ENCODE measurements at regions not wholly inside any gene's neighbourhood (a gene's known extent, or its start where the extent isn't known, plus 50 kb on each side); places are given as distances from the start of the nearest gene placed in this dataset.

DNA sequence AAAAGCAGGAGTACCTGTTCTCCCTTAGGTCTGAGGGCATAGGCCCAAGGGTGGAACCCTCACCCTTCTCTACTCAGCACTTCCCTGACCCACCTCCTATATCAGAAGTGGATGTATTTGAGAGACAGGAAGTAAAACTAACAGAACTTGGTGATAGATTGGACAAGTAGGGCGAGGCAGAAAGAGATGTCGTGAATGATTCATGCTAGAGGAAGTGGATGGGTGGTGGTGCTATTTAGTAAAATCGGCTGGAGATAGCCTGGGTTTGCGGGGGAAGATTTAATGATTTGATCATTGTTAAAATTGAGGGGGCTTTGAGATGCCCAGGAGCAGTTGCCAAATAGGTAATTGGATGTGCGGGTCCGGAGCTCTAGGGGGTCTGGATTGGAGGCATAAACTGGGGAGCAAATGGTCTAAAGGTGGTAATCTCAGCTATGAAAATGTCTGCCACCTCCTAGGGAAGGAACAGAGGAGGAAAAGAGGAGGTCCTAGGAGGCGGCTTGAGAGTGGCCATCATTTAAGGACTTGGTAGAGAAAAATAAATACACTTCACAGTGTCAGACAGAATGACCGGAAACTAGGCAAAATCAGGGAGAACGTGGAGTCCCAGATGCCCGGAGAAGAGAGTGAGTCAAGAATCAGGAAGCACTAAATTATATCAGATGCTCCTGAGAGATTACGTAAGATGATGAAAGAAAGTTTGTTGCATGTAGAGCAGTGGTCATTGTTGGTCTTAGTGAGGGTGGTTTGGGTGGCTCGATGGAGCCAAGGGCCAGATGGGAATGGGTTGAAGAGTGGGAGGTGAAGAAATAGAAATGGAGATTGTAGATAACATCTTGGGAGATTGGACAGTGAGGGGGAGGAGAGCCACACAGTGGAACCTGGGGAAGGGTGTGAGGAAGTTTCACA lies 142.0 kb downstream of the CEP57L1 start (continued):
- TF ChIP-seq, protein P1, sequence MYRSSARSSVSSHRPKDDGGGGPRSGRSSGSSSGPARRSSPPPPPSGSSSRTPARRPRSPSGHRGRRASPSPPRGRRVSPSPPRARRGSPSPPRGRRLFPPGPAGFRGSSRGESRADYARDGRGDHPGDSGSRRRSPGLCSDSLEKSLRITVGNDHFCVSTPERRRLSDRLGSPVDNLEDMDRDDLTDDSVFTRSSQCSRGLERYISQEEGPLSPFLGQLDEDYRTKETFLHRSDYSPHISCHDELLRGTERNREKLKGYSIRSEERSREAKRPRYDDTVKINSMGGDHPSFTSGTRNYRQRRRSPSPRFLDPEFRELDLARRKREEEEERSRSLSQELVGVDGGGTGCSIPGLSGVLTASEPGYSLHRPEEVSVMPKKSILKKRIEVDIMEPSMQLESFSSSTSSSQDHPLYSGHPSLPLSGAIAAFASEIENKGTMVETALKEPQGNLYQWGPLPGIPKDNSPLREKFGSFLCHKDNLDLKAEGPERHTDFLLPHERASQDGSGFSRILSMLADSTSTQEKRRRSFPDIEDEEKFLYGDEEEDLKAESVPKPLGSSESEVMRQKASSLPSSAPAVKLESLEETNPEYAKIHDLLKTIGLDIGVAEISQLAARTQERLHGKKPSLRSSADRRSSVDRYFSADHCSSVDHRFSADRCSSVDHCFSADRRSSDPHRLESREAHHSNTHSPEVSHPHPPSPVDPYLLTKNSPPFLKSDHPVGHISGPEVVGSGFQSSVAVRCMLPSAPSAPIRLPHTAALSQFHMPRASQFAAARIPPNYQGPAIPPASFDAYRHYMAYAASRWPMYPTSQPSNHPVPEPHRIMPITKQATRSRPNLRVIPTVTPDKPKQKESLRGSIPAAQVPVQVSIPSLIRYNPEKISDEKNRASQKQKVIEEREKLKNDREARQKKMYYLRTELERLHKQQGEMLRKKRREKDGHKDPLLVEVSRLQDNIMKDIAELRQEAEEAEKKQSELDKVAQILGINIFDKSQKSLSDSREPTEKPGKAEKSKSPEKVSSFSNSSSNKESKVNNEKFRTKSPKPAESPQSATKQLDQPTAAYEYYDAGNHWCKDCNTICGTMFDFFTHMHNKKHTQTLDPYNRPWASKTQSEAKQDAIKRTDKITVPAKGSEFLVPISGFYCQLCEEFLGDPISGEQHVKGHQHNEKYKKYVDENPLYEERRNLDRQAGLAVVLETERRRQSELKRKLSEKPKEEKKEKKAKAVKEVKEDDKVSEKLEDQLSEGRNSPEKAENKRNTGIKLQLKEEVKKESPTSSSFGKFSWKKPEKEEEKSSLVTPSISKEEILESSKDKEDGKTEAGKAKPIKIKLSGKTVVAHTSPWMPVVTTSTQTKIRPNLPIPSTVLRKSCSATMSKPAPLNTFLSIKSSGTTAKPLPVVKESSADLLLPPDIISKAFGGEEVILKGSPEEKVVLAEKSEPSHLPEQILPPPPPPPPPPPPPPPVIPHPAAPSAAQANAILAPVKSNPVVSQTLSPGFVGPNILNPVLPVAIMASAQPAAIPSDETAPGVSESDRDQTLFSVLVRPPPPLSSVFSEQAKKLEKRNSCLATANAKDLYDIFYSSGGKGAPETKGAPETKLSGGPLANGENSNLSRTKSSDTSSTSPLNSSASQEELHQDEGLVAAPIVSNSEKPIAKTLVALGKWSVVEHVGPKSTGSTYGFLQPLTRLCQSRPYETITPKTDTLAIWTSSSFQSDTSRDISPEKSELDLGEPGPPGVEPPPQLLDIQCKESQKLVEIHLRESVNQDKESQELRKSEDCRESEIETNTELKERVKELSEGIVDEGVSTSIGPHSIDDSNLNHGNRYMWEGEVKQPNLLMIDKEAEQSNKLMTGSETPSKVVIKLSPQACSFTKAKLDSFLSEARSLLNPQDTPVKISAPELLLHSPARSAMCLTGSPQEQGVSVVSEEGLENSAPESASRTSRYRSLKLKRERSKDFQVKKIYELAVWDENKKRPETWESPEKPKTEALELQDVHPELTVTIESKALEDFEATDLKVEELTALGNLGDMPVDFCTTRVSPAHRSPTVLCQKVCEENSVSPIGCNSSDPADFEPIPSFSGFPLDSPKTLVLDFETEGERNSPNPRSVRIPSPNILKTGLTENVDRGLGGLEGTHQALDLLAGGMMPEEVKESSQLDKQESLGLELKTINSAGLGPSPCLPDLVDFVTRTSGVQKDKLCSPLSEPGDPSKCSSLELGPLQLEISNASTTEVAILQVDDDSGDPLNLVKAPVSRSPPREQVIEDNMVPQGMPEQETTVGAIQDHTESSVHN (IDR thresholded peaks at IDR 0.05; ENCODE audit: borderline replicate concordance in 1 of 2, low read depth in 1 of 2): peak in 1 of 2 experiments; percentile 66; a peak in 1 of 4 replicates
- no peak for TF ChIP-seq ZNF644 (tag; IDR thresholded peaks at IDR 0.05; ENCODE audit: low read depth)
- TF ChIP-seq, protein P2, sequence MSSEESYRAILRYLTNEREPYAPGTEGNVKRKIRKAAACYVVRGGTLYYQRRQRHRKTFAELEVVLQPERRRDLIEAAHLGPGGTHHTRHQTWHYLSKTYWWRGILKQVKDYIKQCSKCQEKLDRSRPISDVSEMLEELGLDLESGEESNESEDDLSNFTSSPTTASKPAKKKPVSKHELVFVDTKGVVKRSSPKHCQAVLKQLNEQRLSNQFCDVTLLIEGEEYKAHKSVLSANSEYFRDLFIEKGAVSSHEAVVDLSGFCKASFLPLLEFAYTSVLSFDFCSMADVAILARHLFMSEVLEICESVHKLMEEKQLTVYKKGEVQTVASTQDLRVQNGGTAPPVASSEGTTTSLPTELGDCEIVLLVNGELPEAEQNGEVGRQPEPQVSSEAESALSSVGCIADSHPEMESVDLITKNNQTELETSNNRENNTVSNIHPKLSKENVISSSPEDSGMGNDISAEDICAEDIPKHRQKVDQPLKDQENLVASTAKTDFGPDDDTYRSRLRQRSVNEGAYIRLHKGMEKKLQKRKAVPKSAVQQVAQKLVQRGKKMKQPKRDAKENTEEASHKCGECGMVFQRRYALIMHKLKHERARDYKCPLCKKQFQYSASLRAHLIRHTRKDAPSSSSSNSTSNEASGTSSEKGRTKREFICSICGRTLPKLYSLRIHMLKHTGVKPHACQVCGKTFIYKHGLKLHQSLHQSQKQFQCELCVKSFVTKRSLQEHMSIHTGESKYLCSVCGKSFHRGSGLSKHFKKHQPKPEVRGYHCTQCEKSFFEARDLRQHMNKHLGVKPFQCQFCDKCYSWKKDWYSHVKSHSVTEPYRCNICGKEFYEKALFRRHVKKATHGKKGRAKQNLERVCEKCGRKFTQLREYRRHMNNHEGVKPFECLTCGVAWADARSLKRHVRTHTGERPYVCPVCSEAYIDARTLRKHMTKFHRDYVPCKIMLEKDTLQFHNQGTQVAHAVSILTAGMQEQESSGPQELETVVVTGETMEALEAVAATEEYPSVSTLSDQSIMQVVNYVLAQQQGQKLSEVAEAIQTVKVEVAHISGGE (CRISPR knock-in tag; IDR thresholded peaks at IDR 0.05): no peak
- TF ChIP-seq, protein P3, sequence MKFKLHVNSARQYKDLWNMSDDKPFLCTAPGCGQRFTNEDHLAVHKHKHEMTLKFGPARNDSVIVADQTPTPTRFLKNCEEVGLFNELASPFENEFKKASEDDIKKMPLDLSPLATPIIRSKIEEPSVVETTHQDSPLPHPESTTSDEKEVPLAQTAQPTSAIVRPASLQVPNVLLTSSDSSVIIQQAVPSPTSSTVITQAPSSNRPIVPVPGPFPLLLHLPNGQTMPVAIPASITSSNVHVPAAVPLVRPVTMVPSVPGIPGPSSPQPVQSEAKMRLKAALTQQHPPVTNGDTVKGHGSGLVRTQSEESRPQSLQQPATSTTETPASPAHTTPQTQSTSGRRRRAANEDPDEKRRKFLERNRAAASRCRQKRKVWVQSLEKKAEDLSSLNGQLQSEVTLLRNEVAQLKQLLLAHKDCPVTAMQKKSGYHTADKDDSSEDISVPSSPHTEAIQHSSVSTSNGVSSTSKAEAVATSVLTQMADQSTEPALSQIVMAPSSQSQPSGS (CRISPR knock-in tag; IDR thresholded peaks at IDR 0.05): no peak
- no peak for TF ChIP-seq TOE1 (IDR thresholded peaks at IDR 0.05; ENCODE audit: borderline replicate concordance)
- no peak for TF ChIP-seq TOE1 (CRISPR knock-in tag; IDR thresholded peaks at IDR 0.05; ENCODE audit: borderline replicate concordance, low read depth)
- no peak for TF ChIP-seq ZNF408 (CRISPR knock-in tag; IDR thresholded peaks at IDR 0.05; ENCODE audit: low read depth)
- TF ChIP-seq RBM34 (IDR thresholded peaks at IDR 0.05; ENCODE audit: borderline replicate concordance, insufficient read depth, low read length): no peak
- 0 out of 2 replicates have a peak, but pooled peaks have one; percentile 35 for TF ChIP-seq SMARCC2 (IDR thresholded peaks at IDR 0.05; ENCODE audit: low read depth)

Measured in K562 (cell line).